HCT116 (cell line): ENCODE measurements at regions not wholly inside any gene's neighbourhood (a gene's known extent, or its start where the extent isn't known, plus 50 kb on each side); places are given as distances from the start of the nearest gene placed in this dataset.

Experiments
- ATAC-seq: fragments of 200-7000 bp; cut with Tn5 transposase; 2 replicates; pipeline ENCODE4 v1.9.1; 2020; ENCODE audit warnings: mild to moderate bottlenecking, moderate library complexity
- BruUV-seq: library from RNA; stranded (reverse); fragments of 400-500 nt; replicated peaks from 2 replicates; lab custom pipeline; 2021; lab: Mats Ljungman, UMichigan
- CTCF ChIA-PET: fragments of 300-600 bp; sonication (Branson Sonifier 250); formaldehyde crosslinking; loops from one replicate; lab custom pipeline; 2021; ENCODE audit warnings: antibody characterized with exemption; lab: Charles Lee
- POLR2A ChIA-PET: fragments of 300-600, 350-600 bp; sonication (Branson Sonifier 250); formaldehyde crosslinking; loops from one replicate; lab custom pipeline; 2021; ENCODE audit warnings: antibody characterized with exemption; lab: Charles Lee
- RAD21 ChIA-PET, 2 experiments: fragments of 300-600 bp; sonication (Branson Sonifier 250); formaldehyde crosslinking; loops; one replicate each; lab custom pipeline; 2023; ENCODE audit warnings: low total read pairs in 2 of 2; ENCODE audit not compliant: uncharacterized antibody in 2 of 2, unreplicated experiment in 2 of 2, low non-redundant PET in 1 of 2; lab: Charles Lee
- DNase-seq: peaks from one replicate; pipeline ENCODE4 v3.0.0-alpha.2; 2010; ENCODE audit warnings: low read depth, low spot score
- H2AFZ ChIP-seq: fragments of 200-600 bp; shearing (Covaris generic), sonication (generic); 2 replicates; pipeline ENCODE4 v1.6.1; 2017; ENCODE audit warnings: low read depth, mixed run types, mixed read lengths, antibody characterized with exemption, low read length; ENCODE audit not compliant: poor library complexity, severe bottlenecking
- H3K27ac ChIP-seq: 2 replicates; pipeline ENCODE4 v1.5.1; 2012; ENCODE audit warnings: low read depth, low read length
- H3K27me3 ChIP-seq: fragments of 200-600 bp; sonication (generic); 2 replicates; pipeline ENCODE4 v1.6.1; 2016; ENCODE audit warnings: mixed run types, low read length, mixed read lengths; ENCODE audit not compliant: insufficient read depth
- H3K36me3 ChIP-seq, 2 experiments: fragments of 200-500 bp in 1 of 2; fragments of 200-600 bp in 1 of 2; sonication (Bioruptor generic) in 1 of 2; sonication (generic) in 1 of 2; 2 replicates each; pipeline versions ENCODE4 v1.5.1 to v1.6.1; 2014 to 2016; ENCODE audit warnings: low read length in 2 of 2, inconsistent platforms in 1 of 2, mixed read lengths in 1 of 2, mixed run types in 1 of 2; ENCODE audit not compliant: insufficient read depth in 2 of 2, control insufficient read depth in 1 of 2
- H3K4me1 ChIP-seq, 2 experiments: fragments of 200-600 bp in 1 of 2; sonication (generic) in 1 of 2; 2 replicates each; pipeline versions ENCODE4 v1.5.1 to v1.6.1; 2012 to 2017; ENCODE audit warnings: low read length in 2 of 2, inconsistent platforms in 1 of 2, mild to moderate bottlenecking in 1 of 2, mixed read lengths in 1 of 2, mixed run types in 1 of 2, moderate library complexity in 1 of 2; ENCODE audit not compliant: insufficient read depth in 2 of 2, control insufficient read depth in 1 of 2
- H3K4me2 ChIP-seq: fragments of 200-600 bp; sonication (generic); 2 replicates; pipeline ENCODE4 v1.6.1; 2017; ENCODE audit warnings: mixed run types, low read length, mixed read lengths
- H3K4me3 ChIP-seq, 2 experiments: fragments of 200-600 bp in 1 of 2; sonication (generic) in 1 of 2; replicated peaks in 1 of 2; 2 replicates each; pipeline ENCODE4 v1.5.1; 2011 to 2016; ENCODE audit warnings: low read length in 2 of 2, control low read depth in 1 of 2, low read depth in 1 of 2, mild to moderate bottlenecking in 1 of 2, mixed read lengths in 1 of 2, mixed run types in 1 of 2
- H3K79me2 ChIP-seq: fragments of 200-600 bp; sonication (generic); 2 replicates; pipeline ENCODE4 v1.6.1; 2017; ENCODE audit warnings: mild to moderate bottlenecking, mixed run types, low read length, moderate library complexity, mixed read lengths; ENCODE audit not compliant: insufficient read depth
- H3K9ac ChIP-seq: fragments of 200-600 bp; sonication (generic); 2 replicates; pipeline ENCODE4 v1.6.1; 2016; ENCODE audit warnings: low read length, mixed read lengths
- H3K9me2 ChIP-seq: fragments of 200-600 bp; sonication (generic), shearing (Covaris generic); 2 replicates; pipeline ENCODE4 v1.6.1; 2017; ENCODE audit warnings: mixed run types, mild to moderate bottlenecking, moderate library complexity; ENCODE audit not compliant: insufficient read depth
- H3K9me3 ChIP-seq, 2 experiments: fragments of 200-500 bp in 1 of 2; fragments of 200-600 bp in 1 of 2; sonication (Bioruptor generic) in 1 of 2; sonication (generic) in 1 of 2; 2 replicates each; pipeline ENCODE4 v1.6.1; 2014 to 2017; ENCODE audit warnings: low read length in 2 of 2, mixed read lengths in 2 of 2, inconsistent platforms in 1 of 2, low read depth in 1 of 2, mild to moderate bottlenecking in 1 of 2, mixed run types in 1 of 2, moderate library complexity in 1 of 2; ENCODE audit not compliant: control insufficient read depth in 1 of 2, insufficient read depth in 1 of 2
- H4K20me1 ChIP-seq: fragments of 200-600 bp; sonication (generic), shearing (Covaris generic); 2 replicates; pipeline ENCODE4 v1.6.1; 2017; ENCODE audit warnings: mixed run types, mild to moderate bottlenecking, moderate library complexity; ENCODE audit not compliant: insufficient read depth
- CEBPB ChIP-seq: IDR thresholded peaks from 2 replicates; pipeline ENCODE4 v1.6.1; 2012; ENCODE audit warnings: low read depth
- FOSL1 ChIP-seq: IDR thresholded peaks from 2 replicates; pipeline ENCODE4 v1.6.1; 2012; ENCODE audit warnings: low read depth
- SP1 ChIP-seq: IDR thresholded peaks from 2 replicates; pipeline ENCODE4 v1.6.1; 2012; ENCODE audit warnings: low read depth
- TCF7L2 ChIP-seq: IDR thresholded peaks from 2 replicates; pipeline ENCODE4 v1.7.0; 2011; ENCODE audit warnings: borderline replicate concordance, inconsistent platforms; ENCODE audit not compliant: insufficient read depth, insufficient read length; ENCODE audit errors: extremely low read depth
- intact Hi-C: fragments of 100-400 bp; cut with micrococcal nuclease; formaldehyde crosslinking; loops from 2 replicates; pipeline ENCODE4 v1.10.0; 2022
- TF ChIP-seq, protein P1 (sequence below): IDR thresholded peaks from 2 replicates; pipeline ENCODE4 v1.6.1; 2012; ENCODE audit warnings: low read depth
- TF ChIP-seq, protein P2 (sequence below), 3 experiments: fragments of 200-600 bp in 1 of 3; sonication (generic) in 1 of 3; IDR thresholded peaks in 2 of 3; conservative IDR thresholded peaks in 1 of 3; 2 replicates each; pipeline ENCODE4 v1.5.1; 2012 to 2017; ENCODE audit warnings: low read depth in 2 of 3, low read length in 2 of 3, antibody characterized with exemption in 1 of 3, borderline replicate concordance in 1 of 3, control low read depth in 1 of 3, mild to moderate bottlenecking in 1 of 3, mixed read lengths in 1 of 3, mixed run types in 1 of 3, moderate library complexity in 1 of 3; ENCODE audit not compliant: insufficient read depth in 1 of 3

DNA sequence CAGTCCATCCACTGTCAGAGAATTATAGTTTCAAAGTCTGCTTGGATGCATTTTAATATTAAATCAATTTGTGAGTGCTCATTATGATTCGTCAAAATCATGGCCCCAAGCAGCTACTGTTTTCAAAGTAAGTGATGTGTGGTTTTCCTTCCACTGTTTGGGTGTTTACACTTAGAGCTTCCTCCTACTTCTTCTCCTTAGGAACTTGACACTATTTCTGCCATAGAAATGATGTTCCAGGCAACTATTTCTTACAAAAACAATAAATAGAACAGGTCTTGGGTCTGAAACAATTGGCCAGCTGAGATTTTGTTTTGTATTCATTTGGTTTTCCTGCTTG is 132.8 kb upstream of the RAI14 start:
- RAD21 ChIA-PET = no interaction called here
- no TSS peak for BruUV-seq
- peak; percentile 30; the same call in 1 of the 2 replicates for ATAC-seq
- Histone ChIP-seq H3K36me3 (no peaks in the 10 kb centered on the region), H3K27me3 (no peaks in the 10 kb centered on the region), H3K9me3 (no peaks in the 10 kb centered on the region), H3K9ac (no peak overlapping the region), H3K4me2 (no peak overlapping the region), H3K79me2 (no peaks in the 10 kb centered on the region), H3K4me1 (no peaks in the 10 kb centered on the region), H3K4me3 (no peak overlapping the region), H4K20me1 (no peaks in the 10 kb centered on the region), H3K9me2 (no peaks in the 10 kb centered on the region), H3K27ac (no peak overlapping the region), H2AFZ (peak overlapping the region; percentile 79)
- no peak for DNase-seq
- POLR2A ChIA-PET = interaction anchor here (1.2 kb wide), 1 partner anchor 374 kb away, joined by 4 read pairs; no protein-coding TSS in a partner anchor
- intact Hi-C loops = loop anchor here (1.0 kb wide), 1 partner anchor 375 kb away; no protein-coding TSS in a partner anchor
- TF ChIP-seq, protein P1, sequence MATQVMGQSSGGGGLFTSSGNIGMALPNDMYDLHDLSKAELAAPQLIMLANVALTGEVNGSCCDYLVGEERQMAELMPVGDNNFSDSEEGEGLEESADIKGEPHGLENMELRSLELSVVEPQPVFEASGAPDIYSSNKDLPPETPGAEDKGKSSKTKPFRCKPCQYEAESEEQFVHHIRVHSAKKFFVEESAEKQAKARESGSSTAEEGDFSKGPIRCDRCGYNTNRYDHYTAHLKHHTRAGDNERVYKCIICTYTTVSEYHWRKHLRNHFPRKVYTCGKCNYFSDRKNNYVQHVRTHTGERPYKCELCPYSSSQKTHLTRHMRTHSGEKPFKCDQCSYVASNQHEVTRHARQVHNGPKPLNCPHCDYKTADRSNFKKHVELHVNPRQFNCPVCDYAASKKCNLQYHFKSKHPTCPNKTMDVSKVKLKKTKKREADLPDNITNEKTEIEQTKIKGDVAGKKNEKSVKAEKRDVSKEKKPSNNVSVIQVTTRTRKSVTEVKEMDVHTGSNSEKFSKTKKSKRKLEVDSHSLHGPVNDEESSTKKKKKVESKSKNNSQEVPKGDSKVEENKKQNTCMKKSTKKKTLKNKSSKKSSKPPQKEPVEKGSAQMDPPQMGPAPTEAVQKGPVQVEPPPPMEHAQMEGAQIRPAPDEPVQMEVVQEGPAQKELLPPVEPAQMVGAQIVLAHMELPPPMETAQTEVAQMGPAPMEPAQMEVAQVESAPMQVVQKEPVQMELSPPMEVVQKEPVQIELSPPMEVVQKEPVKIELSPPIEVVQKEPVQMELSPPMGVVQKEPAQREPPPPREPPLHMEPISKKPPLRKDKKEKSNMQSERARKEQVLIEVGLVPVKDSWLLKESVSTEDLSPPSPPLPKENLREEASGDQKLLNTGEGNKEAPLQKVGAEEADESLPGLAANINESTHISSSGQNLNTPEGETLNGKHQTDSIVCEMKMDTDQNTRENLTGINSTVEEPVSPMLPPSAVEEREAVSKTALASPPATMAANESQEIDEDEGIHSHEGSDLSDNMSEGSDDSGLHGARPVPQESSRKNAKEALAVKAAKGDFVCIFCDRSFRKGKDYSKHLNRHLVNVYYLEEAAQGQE = no peak
- TF ChIP-seq CEBPB = no peak
- TF ChIP-seq FOSL1 = no peak
- TF ChIP-seq, protein P2, sequence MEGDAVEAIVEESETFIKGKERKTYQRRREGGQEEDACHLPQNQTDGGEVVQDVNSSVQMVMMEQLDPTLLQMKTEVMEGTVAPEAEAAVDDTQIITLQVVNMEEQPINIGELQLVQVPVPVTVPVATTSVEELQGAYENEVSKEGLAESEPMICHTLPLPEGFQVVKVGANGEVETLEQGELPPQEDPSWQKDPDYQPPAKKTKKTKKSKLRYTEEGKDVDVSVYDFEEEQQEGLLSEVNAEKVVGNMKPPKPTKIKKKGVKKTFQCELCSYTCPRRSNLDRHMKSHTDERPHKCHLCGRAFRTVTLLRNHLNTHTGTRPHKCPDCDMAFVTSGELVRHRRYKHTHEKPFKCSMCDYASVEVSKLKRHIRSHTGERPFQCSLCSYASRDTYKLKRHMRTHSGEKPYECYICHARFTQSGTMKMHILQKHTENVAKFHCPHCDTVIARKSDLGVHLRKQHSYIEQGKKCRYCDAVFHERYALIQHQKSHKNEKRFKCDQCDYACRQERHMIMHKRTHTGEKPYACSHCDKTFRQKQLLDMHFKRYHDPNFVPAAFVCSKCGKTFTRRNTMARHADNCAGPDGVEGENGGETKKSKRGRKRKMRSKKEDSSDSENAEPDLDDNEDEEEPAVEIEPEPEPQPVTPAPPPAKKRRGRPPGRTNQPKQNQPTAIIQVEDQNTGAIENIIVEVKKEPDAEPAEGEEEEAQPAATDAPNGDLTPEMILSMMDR (IDR thresholded peaks at IDR 0.05 in 2 of 3, conservative IDR thresholded peaks at IDR 0.05 in 1 of 3; ENCODE audit: borderline replicate concordance in 1 of 3, insufficient read depth in 1 of 3, low read depth in 2 of 3, low read length in 2 of 3) = no peak
- no peak for TF ChIP-seq TCF7L2
- no peak for TF ChIP-seq SP1
- CTCF ChIA-PET = interaction anchor here (0.7 to 1.6 kb wide), 8 partner anchors 10 to 378 kb away, joined by 3 to 8 read pairs (median 4); no protein-coding TSS in a partner anchor
